GM19438 (cell line): ENCODE measurements at regions not wholly inside any gene's neighbourhood (a gene's known extent, or its start where the extent isn't known, plus 50 kb on each side); places are given as distances from the start of the nearest gene placed in this dataset.
"Not testable (repeated sequence)": the region's sequence is repeated elsewhere in the genome, so short reads cannot be mapped to it uniquely, and the experiment has no call there.

Source experiments
- ATAC-seq: cut with Tn5 transposase; IDR thresholded peaks from one replicate; pipeline ENCODE4 v1.9.1; 2021; ENCODE audit warnings: low read depth; ENCODE audit not compliant: unreplicated experiment

DNA sequence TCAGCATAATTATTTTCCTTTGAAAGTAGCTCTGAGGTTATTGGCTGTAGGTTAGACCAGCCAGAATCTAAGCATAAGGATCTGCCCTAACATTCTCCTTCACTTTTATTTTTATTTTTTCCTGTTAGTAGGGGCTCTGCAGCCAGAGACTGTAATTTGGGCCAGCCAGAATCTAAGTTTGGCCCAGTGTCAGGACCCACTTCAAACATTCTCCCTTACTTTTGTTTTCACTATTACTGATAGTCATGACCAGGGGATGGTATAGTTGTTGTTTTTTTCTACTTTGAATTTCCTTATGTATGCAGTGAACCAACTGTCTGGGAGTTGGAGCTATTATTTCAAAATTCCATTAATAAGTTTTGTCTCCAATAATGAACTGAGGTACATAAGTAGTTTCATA is 121.0 kb upstream of the MBNL1 start:
- ATAC-seq, result no peak

DNA sequence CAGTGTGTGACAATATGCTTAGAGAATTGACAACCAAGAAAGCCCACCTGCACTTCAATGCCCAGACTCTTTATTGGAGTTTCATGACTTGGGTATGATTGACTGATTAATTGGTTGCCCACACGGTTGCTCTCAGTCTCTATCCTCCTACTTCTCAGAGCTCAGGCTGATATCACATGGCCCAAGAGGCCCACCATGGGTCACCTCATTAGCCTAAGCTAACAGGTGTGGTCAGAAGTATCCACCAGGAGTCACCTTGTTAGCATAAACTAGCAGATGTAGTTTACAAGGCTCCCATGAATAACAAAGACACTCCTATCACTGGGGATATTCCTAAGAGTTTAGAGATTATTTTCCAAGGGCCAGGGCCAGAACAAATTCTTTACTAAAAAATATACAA is 120.2 kb upstream of the MBNL1 start:
- ATAC-seq, result no peak

DNA sequence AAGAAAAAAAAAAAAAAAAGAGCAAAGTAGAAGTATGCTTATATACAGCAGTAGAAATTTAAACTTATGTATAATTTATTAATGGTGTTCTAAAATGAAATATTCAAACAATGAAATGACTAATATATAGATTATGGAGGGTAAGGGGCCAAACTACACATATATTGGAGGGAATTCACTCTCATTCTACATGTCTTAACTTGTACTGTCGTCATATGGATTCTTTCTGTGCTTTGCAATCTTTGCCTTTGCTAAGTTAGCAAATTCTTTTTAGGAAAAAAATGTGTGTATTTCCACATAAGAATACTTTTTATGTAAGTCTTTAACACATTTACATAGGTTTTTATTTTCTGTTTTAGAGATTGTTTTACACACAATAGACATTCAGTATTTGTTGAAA is 118.9 kb upstream of the MBNL1 start:
- no peak for ATAC-seq

DNA sequence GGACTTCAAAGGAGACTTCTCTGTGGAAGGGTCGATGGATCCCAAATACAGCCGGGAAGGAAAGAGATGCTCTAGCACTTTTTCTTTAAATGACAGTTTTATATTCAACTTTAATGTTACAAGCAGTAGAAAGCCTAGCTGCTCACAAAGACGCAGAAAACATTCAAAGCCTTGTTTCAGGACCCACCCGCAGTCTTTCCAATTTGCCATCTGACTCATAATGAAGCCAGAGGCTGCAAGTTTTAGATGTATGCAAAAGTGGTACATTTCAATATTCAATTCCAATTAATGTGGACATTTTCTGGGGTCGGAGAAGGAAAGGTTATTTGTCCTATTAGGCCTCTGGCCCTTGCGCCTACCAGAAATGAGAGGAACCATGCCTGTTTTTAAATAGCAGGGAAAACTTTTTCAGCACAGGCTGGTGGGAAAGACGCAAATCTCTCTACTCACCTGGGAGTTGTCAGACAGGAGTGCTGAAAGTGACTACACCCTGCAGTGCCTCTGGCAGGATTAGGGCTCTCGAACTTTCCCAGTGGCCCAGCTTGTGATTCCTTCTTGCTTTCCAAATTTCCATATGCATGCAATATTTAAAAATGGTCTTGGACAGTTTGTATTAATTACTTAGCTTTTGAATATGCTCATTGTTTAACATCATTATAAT is 117.4 kb upstream of the MBNL1 start:
- no peak for ATAC-seq

DNA sequence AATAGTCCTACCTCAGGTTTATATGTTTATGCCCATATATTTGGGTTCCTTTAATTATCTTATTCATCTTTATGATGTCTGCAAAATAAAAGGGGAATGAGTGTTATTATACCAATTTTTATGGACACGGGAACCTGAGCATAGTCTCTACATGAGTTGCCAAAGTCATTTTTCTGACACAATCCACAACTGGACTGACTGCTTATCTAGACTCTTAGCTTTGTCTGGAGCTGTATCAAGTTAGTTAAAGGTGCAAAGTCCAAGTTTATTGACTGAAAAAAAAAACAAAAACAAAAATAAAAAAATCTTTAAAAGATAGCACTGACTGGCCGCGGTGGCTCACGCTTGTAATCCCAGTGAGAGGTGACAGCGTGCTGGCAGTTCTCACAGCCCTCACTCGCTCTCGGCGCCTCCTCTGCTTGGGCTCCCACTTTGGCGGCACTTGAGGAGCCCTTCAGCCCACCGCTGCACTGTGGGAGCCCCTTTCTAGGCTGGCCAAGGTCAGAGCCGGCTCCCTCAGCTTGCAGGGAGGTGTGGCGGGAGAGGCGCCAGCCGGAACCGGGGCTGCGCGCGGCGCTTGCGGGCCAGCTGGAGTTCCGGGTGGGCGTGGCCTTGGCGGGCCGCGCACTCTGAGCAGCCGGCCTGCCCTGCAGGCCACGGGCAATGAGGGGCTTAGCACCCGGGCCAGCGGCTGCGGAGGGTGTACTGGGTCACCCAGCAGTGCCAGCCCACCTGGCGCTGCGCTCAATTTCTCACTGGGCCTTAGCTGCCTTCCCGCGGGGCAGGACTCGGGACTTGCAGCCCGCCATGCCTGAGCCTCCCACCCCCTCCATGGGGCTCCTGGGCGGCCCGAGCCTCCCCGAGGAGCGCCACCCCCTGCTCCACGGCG is 116.6 kb upstream of the MBNL1 start:
- ATAC-seq, result not testable (repeated sequence)

DNA sequence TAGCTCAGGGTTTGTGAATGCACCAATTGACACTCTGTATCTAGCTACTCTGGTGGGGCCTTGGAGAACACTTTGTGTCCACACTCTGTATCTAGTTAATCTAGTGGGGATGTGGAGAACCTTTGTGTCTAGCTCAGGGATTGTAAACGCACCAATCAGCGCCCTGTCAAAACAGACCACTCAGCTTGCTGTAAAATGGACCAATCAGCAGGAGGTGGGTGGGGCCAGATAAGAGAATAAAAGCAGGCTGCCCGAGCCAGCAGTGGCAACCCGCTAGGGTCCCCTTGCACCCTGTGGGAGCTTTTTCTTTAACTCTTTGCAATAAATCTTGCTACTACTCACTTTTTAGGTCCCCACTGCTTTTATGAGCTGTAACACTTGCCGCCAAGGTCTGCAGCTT is 115.6 kb upstream of the MBNL1 start:
- ATAC-seq, result not testable (repeated sequence)

DNA sequence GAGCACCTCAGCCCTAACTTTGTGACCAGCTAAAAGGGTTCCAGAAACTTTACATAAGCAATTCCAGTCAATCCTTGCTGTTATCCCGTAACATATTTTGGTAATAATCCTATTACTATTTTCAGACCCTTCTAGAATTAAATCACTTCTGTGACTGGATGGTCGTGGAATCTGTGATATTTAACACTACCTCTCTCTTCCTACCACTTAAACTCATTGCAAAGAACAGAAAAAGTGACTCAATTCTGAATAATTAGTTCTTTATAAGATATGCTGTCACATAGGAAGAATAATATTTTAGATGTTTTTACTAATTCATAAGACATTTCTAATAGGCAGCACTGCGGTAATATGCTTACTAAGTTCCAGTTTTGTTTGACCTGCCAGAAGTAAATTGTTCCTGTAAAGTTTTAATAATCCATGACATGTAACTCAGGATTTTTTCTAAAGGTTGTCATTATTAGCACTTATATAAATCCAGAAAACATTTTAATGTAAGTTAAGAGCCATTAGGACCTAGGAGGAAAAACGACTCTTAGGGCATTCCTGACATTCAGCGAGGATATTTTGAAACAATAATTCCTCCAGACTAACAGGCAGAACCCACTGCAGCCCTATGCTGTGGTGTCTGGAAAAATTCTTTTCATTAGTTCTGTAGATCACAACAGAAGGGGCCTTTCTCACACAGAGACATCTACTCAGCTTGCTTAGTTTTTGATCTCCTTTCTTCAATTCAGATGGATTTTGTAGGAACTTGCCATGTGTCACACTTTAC is 113.3 kb upstream of the MBNL1 start:
- ATAC-seq, result no peak

DNA sequence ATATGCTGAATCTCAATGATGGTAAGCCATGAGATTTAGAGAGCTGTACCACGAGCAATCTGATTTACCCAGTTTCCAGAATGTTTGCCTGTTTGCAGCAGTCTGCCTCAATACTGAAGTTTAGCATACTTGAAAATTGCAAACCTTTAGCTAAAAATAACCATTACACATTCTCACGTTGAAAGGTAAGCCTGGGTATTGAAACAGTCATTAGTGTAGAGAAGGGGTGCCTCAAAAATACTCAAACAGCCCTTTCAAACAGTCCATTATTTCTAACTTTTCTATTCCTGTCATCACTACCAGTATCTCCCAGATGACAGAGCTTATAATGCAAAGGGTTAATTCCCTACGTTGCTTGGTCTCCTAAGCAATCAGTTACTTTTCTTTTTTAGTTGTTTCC is 111.8 kb upstream of the MBNL1 start:
- no peak for ATAC-seq

DNA sequence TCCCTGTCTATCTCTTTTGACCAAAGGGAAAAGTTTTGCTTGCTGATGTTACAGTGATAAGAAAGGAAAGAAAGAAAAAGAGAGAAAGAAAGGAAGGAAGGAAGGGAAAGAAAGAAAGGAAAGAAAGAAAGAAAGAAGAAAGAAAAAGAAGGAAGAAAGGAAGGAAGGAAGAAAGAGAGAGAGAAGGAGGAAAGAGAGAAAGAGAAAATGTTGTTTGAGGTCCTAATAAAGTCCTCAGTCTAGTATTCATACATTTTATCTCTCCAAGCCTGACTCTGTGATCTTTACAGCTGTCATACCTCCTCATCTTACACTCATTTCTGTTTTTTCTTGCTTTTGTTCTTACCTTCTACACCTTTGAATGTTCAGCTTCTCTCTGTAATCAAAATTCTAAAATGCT is 111.4 kb upstream of the MBNL1 start:
- no peak for ATAC-seq

DNA sequence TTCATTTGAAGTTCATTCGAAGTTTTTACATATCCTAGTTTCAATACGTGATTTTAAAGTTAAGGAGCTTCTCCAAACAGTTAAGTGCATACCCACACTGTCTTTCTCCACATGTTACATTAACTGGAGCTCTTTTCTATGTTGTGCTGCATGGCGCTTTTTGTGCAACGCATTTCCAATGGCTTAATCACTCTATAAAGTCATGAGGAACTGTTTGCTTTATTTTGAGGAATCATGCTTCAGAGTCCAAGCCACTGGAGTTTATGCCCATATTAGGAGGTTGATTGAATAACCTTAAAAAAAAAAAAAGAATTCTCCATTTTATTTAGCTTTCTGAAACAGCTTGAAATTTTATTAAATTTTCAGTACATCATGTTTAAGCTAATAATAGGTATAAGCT is 109.4 kb upstream of the MBNL1 start:
- ATAC-seq, result no peak

DNA sequence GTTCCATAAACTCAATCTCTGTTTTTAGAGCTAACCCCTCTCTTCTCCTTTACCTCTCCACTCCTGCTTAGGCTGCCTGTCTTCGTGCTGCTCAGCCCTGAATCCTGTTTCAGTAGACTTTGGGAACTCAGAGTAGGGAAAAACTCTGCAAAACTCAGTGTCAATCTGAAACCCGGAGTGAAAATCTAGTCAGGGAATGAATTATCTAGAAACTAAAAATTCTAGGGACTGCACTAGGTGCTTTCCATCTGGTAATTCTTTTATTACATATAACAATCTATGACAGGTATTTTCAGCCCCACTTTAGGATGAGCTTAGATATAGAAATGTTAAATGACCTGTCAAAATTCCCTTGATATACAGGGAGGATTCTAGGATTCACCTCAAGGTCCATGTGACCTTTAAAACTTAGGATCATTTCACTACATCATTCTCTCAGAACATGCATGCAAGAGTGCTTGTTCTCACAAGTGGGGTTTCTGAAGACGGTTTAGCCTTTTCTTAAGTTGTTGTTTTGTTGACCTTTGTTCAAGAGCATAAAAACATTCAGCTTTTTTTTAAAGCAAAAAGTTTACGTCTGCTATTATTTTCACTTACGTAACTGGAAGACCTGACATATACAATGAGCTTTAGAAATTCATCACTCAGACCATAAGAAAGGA is 108.2 kb upstream of the MBNL1 start:
- ATAC-seq, result no peak

DNA sequence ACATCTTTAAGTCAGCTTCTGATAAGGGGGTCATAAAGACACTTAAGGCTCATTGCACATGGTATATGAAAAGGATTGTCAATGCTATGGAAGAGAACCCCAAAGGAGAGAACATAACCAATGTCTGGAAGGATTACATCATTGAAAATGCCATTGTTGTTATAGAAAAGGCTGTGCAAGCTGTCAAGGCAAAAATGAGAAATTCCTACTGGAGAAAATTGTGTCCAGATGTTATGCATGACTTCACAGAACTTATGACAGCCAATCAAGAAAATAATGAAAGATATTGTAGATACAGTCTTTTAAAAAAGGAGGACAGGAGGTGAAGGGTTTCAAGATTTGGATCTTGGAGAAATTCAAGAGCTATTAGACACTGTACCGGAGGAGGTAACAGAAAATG is 96.3 kb upstream of the MBNL1 start:
- ATAC-seq, result no peak

DNA sequence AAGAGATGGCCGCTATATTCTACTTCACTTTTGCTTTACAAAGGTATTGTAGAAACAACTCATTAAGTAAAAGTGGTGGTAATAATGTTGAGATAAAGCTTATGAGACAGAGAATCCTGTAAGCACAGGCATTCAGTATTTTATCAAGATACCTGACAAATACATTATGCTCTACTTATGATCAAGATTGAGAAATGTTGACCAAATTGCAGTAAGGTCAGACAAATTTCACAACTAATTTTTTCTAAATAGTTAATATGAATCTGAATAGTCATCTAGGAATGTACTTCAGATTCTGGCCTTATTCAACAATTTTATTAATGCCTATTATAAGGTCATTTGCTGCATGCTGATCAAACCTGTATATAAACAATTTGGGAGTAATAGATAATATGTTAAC is 95.1 kb upstream of the MBNL1 start:
- no peak for ATAC-seq

DNA sequence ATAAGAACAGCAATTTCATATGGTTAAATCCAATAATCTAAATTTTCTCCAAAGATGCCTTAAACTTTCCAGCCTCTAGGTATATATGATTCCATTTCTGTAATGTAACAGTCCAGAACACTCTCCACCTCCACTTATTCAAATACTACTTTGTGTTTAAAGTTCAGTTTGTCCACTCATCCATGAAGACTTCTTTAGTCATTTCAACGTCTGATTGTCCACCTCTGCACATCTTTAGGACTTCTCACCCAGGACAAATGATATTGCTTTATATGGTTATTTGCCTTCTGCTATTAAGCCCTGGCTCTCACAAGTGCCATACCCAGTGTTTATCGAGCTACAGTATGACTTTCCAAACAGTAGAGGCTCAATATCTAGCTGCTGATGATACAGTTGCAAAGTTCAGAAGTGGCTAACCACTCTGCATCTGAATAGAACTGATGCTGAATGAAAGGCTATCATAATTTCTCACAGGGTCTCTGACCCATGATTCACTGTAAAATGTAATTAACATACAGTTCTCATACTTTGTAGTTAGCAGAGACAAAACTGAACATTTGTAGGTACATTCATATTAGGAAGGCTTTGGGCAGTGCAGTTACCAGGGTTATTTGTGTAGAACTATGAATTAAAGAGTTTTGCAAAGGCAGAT is 93.7 kb upstream of the MBNL1 start:
- no peak for ATAC-seq

DNA sequence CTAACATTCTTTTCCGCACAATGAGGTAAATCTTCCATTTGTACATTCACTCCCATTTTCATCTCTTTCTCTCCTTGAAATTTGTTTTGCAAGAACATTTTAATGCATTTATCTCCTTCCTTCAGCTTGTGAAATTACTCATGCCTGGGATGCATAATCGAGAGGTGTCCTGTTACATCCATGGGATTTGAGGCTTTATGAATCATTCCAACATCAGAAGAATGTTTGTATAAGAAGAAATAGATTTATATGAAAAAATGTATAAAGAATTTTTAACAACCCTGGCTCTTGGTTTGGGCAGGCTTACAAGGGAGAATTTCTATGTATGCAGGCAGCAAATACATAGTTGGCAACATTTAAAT is 93.2 kb upstream of the MBNL1 start:
- ATAC-seq, result no peak

DNA sequence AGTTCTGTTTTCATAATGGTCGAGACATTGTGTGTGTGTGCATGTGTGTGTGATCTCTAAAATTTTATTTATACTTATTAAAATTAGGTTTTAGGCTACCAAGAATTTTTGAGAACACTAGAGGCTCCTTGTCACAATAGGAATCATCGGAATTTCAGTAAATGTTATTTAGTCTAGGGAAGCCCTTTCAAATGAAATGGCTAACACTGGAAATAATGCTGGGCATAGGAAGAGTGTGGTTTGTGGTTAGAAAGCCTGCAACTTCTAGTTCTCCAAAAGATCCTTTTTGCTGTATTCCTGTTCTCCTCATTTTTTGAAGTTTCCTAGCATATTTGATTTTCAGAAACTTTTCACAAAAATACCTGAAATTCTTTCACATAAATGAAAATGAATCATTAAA is 92.5 kb upstream of the MBNL1 start:
- no peak for ATAC-seq

DNA sequence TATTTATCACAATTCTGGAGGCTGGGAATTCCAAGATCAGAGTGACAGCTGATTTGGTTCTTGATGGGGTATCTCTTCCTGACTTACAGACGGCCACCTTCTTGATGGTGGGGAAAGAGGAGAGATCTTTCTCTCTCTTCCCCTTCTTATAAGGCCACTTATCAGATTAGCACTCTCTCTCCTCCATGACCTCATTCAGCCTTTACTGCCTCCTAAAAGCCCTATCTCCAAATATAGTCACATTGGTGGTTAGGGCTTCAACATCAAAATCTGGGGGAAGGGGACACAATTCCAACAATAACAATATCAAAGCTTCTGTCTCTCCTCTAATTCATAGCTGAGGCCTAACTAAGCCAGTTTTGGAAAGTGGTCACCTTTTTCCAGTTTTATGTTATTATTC is 91.7 kb upstream of the MBNL1 start:
- ATAC-seq, result no peak

DNA sequence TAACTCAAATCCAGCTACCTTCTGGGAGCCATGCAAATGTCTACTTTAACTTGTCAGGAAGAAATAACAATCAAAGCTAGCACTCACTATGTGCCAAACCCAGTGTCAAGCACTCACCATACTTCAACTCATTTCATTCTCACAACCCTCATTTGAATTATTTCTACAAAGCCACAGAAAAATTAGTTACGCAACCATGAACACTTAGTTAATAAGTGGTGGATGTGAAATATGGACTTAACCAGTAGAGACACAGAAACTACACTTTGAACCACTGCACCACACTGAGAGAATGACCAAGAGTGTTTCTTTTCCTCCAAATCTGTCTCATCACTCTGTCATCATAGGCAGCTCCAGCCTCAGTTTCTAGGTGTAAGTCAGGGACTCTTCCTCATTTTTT is 91.0 kb upstream of the MBNL1 start:
- peak; percentile 96 for ATAC-seq

DNA sequence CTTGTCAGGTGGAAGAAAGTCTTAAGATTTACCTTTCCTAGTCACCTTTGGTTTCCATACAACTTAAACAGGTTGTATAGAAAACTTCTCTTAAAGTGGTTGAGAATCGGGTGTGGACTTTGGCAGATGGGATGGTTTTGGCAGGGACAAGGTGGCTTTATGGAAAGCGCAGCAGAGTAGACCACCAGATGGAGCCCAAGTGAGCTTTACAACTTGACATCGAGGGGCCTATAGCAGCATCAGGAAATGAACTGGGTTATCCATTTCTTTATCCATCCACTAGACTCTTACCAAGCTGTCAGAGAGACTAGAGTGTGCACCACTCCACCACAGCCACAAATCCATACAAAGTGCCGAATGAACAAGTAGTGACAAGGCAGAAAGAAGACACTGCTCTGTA is 85.3 kb upstream of the MBNL1 start:
- no peak for ATAC-seq

DNA sequence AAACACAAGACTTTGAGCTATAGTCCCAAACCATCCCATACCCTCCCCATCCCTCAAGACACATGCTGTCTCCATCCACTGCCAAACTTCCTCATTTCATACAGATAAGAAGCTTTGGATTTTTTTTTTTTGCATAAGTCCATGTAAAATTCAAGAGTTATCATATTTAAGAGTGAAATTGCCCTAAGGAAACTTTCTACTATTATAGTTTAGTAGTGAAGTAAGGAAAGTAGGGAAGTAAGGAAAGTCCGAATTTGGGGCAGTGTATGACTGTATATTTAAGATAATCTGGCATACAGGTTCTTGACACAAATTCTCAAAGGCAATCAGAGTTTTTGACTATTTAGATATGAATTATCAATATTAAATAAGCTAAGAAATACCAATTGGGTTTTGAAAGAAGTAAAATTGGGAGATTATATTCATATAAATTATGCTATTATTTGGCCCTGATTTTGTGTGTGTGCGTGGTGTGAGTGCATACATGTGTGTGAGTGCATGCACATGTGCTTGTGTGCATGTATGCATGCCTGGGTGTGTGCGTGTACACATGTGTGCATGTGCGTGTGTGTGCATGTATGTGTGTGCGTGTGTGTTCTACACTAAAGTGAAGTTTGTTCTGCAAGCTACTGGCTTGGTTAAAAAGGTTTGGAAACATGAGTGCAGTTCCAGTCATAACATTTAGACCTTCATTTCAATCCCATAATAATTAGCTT is 83.6 kb upstream of the MBNL1 start:
- no peak for ATAC-seq
